Activated B cell treated with CpG ODN at 0.5 μM for 24 hours (primary cell): ENCODE measurements at regions not wholly inside any gene's neighbourhood (a gene's known extent, or its start where the extent isn't known, plus 50 kb on each side); places are given as distances from the start of the nearest gene placed in this dataset.

ENCODE experiments used
- ATAC-seq: fragments of 200-7000 bp; cut with Tn5 transposase; one replicate; pipeline ENCODE4 v1.10.0; 2021; ENCODE audit warnings: low read depth, mild to moderate bottlenecking, moderate library complexity
- CTCF ChIA-PET: fragments of 350-600 bp; sonication (Branson Sonifier 250); formaldehyde crosslinking; loops from one replicate; lab custom pipeline; 2021; ENCODE audit warnings: antibody characterized with exemption; lab: Charles Lee
- POLR2A ChIA-PET: fragments of 350-600 bp; sonication (Branson Sonifier 250); formaldehyde crosslinking; loops from one replicate; lab custom pipeline; 2021; ENCODE audit warnings: antibody characterized with exemption; lab: Charles Lee
- DNase-seq: peaks from one replicate; pipeline ENCODE4 v3.0.0; 2022
- H3K27ac Mint-ChIP-seq: one replicate; pipeline ENCODE4 v1.8.0; 2020; ENCODE audit warnings: mixed read lengths
- H3K27me3 Mint-ChIP-seq: one replicate; pipeline ENCODE4 v1.8.0; 2021; ENCODE audit warnings: mixed read lengths
- H3K36me3 Mint-ChIP-seq: one replicate; pipeline ENCODE4 v1.8.0; 2021; ENCODE audit warnings: low read depth, mixed read lengths
- H3K4me1 Mint-ChIP-seq: one replicate; pipeline ENCODE4 v1.8.0; 2021; ENCODE audit warnings: mixed read lengths
- H3K4me3 Mint-ChIP-seq: one replicate; pipeline ENCODE4 v1.8.0; 2020; ENCODE audit warnings: mild to moderate bottlenecking, mixed read lengths
- H3K9me3 Mint-ChIP-seq: one replicate; pipeline ENCODE4 v1.8.0; 2020; ENCODE audit warnings: mixed read lengths
- intact Hi-C: fragments of 100-400 bp; cut with micrococcal nuclease; formaldehyde crosslinking; loops from one replicate; pipeline ENCODE4 v1.15.1; 2024
- TF ChIP-seq, protein P1 (sequence below): fragments of 200-600 bp; IDR thresholded peaks from one replicate; pipeline ENCODE4 v1.8.0; 2022; ENCODE audit warnings: antibody characterized with exemption, mild to moderate bottlenecking

DNA sequence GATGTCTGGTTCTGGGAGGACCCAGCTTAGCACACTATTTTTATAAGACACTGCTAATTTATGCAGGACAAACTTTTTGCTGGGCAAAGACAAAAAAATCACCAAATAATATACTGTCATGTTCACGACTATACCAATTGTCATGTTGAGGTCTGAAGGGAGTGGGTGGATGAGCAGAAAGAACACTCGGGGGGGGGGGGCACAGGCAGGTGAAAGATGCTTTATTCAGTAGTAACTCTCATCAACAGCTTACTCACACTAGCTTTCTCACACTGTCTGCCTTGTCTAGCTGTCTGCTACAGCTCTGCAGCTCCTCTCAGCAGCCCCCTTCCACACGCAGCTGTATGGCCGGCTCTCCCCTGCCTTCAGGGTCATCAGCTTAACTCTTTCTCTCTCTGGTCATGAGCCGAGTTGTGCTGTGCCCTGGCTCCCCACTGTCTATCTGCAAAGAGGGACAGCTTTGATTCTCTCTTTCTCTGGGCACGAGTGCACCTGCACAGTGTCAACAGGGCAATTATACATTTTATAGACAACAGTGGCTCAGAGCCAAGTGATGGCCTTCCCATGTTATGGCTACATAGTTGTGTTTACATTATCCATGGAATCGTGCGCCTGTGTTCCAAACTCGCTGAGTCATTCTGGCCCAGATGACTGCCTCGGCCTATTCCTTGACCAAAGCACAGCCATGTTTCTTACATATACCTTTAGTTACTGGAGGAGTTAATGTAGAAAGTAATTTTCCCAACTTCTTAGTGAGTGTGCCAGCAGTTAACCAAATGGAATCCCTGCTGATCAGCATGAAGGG, 187.7 kb upstream of the PRSS16 start:
- POLR2A ChIA-PET: no interaction called here
- CTCF ChIA-PET: no interaction called here
- H3K4me1 Mint-ChIP-seq: no peaks in the 10 kb centered on the region
- intact Hi-C loops: no loop called here
- H3K4me3 Mint-ChIP-seq: no peak overlapping the region
- no peak for ATAC-seq
- no peak overlapping the region for H3K27ac Mint-ChIP-seq
- DNase-seq: no peak
- H3K27me3 Mint-ChIP-seq: peaks cover 13% of the 10 kb centered on the region
- H3K36me3 Mint-ChIP-seq: no peaks in the 10 kb centered on the region
- H3K9me3 Mint-ChIP-seq: no peaks in the 10 kb centered on the region
- TF ChIP-seq, protein P1, sequence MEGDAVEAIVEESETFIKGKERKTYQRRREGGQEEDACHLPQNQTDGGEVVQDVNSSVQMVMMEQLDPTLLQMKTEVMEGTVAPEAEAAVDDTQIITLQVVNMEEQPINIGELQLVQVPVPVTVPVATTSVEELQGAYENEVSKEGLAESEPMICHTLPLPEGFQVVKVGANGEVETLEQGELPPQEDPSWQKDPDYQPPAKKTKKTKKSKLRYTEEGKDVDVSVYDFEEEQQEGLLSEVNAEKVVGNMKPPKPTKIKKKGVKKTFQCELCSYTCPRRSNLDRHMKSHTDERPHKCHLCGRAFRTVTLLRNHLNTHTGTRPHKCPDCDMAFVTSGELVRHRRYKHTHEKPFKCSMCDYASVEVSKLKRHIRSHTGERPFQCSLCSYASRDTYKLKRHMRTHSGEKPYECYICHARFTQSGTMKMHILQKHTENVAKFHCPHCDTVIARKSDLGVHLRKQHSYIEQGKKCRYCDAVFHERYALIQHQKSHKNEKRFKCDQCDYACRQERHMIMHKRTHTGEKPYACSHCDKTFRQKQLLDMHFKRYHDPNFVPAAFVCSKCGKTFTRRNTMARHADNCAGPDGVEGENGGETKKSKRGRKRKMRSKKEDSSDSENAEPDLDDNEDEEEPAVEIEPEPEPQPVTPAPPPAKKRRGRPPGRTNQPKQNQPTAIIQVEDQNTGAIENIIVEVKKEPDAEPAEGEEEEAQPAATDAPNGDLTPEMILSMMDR: no peak

DNA sequence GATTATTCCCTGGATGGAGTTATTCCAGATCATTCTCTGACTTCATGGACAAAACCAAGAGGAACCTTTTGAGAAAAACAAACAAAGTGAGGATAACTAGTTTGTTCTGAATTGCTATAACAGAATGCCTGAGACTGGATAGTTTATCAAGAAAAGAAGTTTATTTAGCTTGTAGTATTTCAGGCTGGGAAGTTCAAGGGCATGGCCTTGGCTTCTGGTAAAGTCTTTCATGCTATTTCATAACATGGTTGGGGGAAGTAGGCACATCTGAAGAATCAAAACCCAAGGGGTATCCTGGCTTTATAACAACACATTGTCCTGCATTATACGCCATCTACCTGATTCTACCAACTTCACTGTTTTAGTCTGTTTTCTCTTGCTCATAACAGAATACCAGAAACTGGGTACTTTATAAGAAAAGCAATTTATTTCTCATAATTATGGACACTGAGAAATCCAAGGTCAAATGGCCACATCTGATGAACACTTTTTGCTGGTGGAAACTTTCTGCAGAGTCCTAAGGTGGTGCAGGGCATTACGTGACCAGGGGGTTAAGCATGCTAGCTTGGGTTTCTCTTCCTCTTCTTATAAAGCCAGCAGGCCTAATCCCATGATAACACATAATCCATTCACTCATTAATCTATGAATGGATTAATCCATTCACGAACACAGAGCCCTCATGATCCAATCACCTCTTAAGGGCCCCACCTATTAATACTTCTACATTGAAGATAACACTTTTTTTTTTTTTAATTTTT, 186.1 kb upstream of the PRSS16 start:
- H3K27me3 Mint-ChIP-seq: peaks cover 9% of the 10 kb centered on the region
- no peak overlapping the region for H3K27ac Mint-ChIP-seq
- ChIA-PET POLR2A (interaction anchor here (1.0 kb wide), 1 partner anchor 95 kb away, joined by 5 read pairs; no protein-coding TSS in a partner anchor), CTCF (no interaction called here)
- DNase-seq (no peak), ATAC-seq (no peak)
- TF ChIP-seq, protein P1: no peak
- no peak overlapping the region for H3K4me3 Mint-ChIP-seq
- no peaks in the 10 kb centered on the region for H3K9me3 Mint-ChIP-seq
- intact Hi-C loops: no loop called here
- H3K36me3 Mint-ChIP-seq: no peaks in the 10 kb centered on the region
- H3K4me1 Mint-ChIP-seq: no peaks in the 10 kb centered on the region

DNA sequence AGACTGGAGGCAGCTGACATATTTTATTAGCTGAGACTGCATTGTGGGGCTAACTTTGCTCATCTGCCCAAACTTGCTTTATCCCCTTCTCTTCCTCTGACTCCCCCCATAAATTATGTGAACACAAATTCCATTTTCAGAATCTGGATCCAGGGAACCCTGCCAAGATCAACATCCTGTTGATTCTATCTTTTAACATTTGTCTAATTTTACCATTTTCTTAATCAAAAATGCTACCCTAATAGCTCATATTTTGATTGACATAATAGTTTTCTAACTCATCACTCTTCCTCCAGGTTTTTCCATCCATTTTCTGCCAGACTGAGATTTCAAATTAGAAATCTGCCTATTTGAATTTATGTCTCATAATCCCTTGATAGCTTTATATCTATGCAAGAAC, 184.7 kb upstream of the PRSS16 start:
- Mint-ChIP-seq H3K36me3 (no peaks in the 10 kb centered on the region), H3K27me3 (peaks cover 5% of the 10 kb centered on the region), H3K27ac (no peak overlapping the region), H3K4me1 (no peaks in the 10 kb centered on the region), H3K9me3 (no peaks in the 10 kb centered on the region), H3K4me3 (no peak overlapping the region)
- ChIA-PET POLR2A (no interaction called here), CTCF (interaction anchor here (0.6 kb wide), 1 partner anchor 407 kb away, joined by 3 read pairs; no protein-coding TSS in a partner anchor)
- TF ChIP-seq, protein P1: no peak
- ATAC-seq (no peak), DNase-seq (no peak)
- intact Hi-C loops: no loop called here

DNA sequence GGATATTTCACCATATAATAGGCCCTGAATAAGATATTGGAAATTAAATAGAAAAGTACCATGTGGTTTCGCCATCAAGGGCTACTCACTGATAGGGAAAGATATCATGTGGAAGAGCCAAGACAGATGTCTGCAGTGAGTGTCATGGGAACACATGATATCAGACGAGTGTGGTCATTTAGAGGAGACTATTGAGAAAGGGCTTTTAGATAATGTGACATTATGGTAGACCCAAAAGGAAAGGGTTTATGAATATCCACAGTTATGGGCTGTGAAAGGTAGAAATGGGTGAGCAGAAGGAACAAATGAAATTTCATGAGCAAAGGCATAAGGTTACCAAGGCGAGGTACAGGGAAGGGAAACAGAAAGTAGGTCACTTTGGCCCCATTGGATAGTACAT, 182.3 kb upstream of the PRSS16 start:
- no peaks in the 10 kb centered on the region for H3K4me1 Mint-ChIP-seq
- intact Hi-C loops: no loop called here
- H3K4me3 Mint-ChIP-seq: no peak overlapping the region
- DNase-seq (no peak), ATAC-seq (no peak)
- H3K9me3 Mint-ChIP-seq: no peaks in the 10 kb centered on the region
- H3K27ac Mint-ChIP-seq: no peak overlapping the region
- H3K36me3 Mint-ChIP-seq: no peaks in the 10 kb centered on the region
- TF ChIP-seq, protein P1: no peak
- ChIA-PET POLR2A (no interaction called here), CTCF (no interaction called here)
- H3K27me3 Mint-ChIP-seq: peaks cover 17% of the 10 kb centered on the region

DNA sequence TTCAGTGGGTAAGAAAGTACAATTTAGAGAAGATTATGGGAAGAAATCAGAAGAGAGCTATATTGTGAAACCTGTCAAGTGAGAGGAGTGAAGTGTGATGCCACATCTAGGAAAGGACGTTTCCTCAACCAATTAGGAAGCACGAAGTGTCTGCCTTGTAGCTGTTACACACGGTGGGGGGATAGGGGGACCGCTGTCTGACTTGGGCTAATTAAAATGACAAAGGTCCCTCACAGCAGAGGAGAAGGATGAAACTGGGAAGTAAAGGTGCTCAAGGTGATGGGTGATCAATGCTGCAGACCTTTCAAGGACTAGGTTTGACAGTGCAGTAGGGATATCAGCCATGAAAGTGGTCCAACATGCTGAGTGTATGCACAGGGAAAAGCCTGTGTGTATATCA, 181.1 kb upstream of the PRSS16 start:
- Mint-ChIP-seq H3K4me1 (no peaks in the 10 kb centered on the region), H3K27ac (no peak overlapping the region), H3K36me3 (no peaks in the 10 kb centered on the region), H3K4me3 (no peak overlapping the region), H3K27me3 (peaks cover 22% of the 10 kb centered on the region), H3K9me3 (no peaks in the 10 kb centered on the region)
- TF ChIP-seq, protein P1: no peak
- DNase-seq (no peak), ATAC-seq (no peak)
- ChIA-PET POLR2A (interaction anchor here (0.6 kb wide), 1 partner anchor 138 kb away, joined by 6 read pairs; no protein-coding TSS in a partner anchor), CTCF (no interaction called here)
- intact Hi-C loops: no loop called here
